Nephron (organoid): ENCODE measurements at regions not wholly inside any gene's neighbourhood (a gene's known extent, or its start where the extent isn't known, plus 50 kb on each side); places are given as distances from the start of the nearest gene placed in this dataset.
"Not testable (repeated sequence)": the region's sequence is repeated elsewhere in the genome, so short reads cannot be mapped to it uniquely, and the experiment has no call there.

ENCODE experiments used
- H3K27ac Mint-ChIP-seq, 3 experiments: 2 replicates each; pipeline ENCODE4 v1.8.0; 2020; ENCODE audit warnings: mixed read lengths in 3 of 3, mild to moderate bottlenecking in 2 of 3, moderate library complexity in 1 of 3
- H3K27me3 Mint-ChIP-seq: 2 replicates; pipeline ENCODE4 v1.8.0; 2021; ENCODE audit warnings: low read depth, mild to moderate bottlenecking, moderate library complexity, mixed read lengths
- H3K36me3 Mint-ChIP-seq: 2 replicates; pipeline ENCODE4 v1.8.0; 2020; ENCODE audit warnings: low read depth, mixed read lengths
- H3K4me1 Mint-ChIP-seq: 2 replicates; pipeline ENCODE4 v1.8.0; 2020; ENCODE audit warnings: mixed read lengths
- H3K4me3 Mint-ChIP-seq, 3 experiments: 2 replicates each; pipeline ENCODE4 v1.8.0; 2020; ENCODE audit warnings: mild to moderate bottlenecking in 3 of 3, mixed read lengths in 3 of 3, moderate library complexity in 2 of 3
- H3K9me3 Mint-ChIP-seq: 2 replicates; pipeline ENCODE4 v1.8.0; 2020; ENCODE audit warnings: mixed read lengths
- CTCF ChIP-seq, 3 experiments: fragments of 200-600 bp; sonication (generic); IDR thresholded peaks; one replicate each; pipeline ENCODE4 v1.5.0; 2021; ENCODE audit warnings: antibody characterized with exemption in 3 of 3; ENCODE audit not compliant: unreplicated experiment in 3 of 3

DNA sequence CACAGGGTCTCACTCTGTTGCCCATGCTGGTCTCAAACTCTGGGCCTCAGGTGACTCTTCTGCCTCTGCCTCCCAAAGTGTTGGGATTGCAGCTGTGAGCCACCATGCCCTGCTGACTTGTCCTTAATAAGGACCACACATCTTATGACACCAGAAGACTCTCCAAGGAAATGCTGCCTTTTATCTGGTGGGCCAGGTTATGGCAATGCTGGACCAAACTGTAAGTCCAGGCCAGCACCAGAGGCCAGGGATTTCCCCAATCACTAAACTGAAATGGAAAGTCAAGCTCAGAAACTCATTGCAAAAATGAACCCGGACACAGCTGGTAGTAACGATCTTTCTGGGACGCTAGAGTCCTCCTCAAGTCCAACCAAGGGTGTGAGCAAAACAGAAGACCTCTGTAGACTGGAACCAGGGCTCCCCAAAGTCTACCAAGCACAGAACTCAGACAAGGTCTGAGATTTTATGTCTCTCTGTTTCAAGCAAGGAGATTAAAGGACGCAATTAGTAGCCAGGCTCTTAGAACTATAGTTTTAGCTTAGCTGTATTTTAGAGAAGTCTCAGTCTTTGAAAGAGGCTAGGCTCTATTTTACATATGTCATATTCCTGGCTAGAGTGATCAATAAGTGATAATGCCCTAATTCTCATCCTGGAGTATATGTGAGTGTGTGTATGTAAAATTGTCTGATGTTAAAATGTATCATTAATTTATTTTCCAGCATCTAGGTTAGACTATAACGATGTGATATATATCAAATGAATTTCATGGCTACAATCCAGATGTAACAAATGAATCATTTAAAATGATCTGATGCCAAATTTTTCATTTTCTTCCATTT is 74.0 kb upstream of the ITGB1 start:
- H3K27ac Mint-ChIP-seq: peak overlapping the region; percentile 9 to 52 (median 9)
- peaks cover 6% of the 10 kb centered on the region for H3K4me1 Mint-ChIP-seq
- peak overlapping the region in 2 of 3 experiments; percentile 2 to 5 for H3K4me3 Mint-ChIP-seq
- no peaks in the 10 kb centered on the region for H3K36me3 Mint-ChIP-seq
- no peaks in the 10 kb centered on the region for H3K9me3 Mint-ChIP-seq
- TF ChIP-seq CTCF (IDR thresholded peaks at IDR 0.05; ENCODE audit: unreplicated experiment in 3 of 3): no peak
- no peaks in the 10 kb centered on the region for H3K27me3 Mint-ChIP-seq

DNA sequence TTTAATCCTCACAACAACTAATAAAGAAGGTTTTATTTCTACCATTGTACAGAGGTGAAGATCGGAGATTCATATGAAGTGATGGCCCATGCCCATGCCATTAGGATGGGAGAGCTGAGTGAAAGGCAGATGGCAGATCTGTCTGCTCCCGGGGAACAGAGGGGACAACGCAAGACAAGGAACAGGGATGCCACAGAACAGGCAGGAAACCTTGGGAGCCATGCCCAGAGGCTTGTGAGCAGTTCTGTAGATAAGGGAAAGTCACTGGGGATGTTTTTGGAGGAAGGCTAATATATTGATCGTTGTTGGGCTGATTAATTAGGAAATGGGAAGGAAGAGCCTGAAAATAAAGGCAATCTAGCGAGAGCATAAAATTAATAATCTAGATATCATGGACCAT is 73.1 kb upstream of the ITGB1 start:
- no peak for TF ChIP-seq CTCF (IDR thresholded peaks at IDR 0.05; ENCODE audit: unreplicated experiment in 3 of 3)
- no peaks in the 10 kb centered on the region for H3K27me3 Mint-ChIP-seq
- H3K27ac Mint-ChIP-seq: no peak overlapping the region
- no peaks in the 10 kb centered on the region for H3K36me3 Mint-ChIP-seq
- no peaks in the 10 kb centered on the region for H3K9me3 Mint-ChIP-seq
- H3K4me1 Mint-ChIP-seq: peaks cover 6% of the 10 kb centered on the region
- no peak overlapping the region for H3K4me3 Mint-ChIP-seq

- not testable (repeated sequence) for H3K27me3 Mint-ChIP-seq, H3K27ac Mint-ChIP-seq, H3K4me3 Mint-ChIP-seq, H3K4me1 Mint-ChIP-seq, H3K36me3 Mint-ChIP-seq, H3K9me3 Mint-ChIP-seq
Observed at GRCh38 chr10:33028515-33028914, 70.5 kb upstream of the ITGB1 start.

DNA sequence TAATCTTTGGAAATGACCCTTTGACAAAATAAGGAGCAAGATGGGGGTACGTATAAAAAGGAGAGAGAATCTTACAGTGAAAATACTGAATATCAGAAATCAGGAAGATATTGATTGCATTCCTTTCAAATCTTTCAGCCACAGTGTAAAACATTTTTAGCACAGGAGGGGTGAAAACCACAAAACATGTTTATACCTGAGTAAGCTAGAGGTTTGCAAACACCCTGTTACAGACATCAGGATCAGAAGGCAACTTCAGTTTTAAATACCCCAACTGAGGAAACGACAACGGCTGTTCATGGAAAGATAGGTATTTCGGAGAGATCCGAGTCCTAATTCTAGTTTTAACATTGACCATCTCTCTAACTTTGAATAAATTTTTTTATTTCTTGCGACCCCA is 69.1 kb upstream of the ITGB1 start:
- TF ChIP-seq CTCF (IDR thresholded peaks at IDR 0.05; ENCODE audit: unreplicated experiment in 3 of 3): no peak
- no peaks in the 10 kb centered on the region for H3K36me3 Mint-ChIP-seq
- H3K9me3 Mint-ChIP-seq: no peaks in the 10 kb centered on the region
- no peak overlapping the region for H3K4me3 Mint-ChIP-seq
- H3K27ac Mint-ChIP-seq: no peak overlapping the region
- H3K27me3 Mint-ChIP-seq: peaks cover 4% of the 10 kb centered on the region
- no peaks in the 10 kb centered on the region for H3K4me1 Mint-ChIP-seq

GRCh38 chr10:33026422-33026821 is 68.4 kb upstream of the ITGB1 start:
- Mint-ChIP-seq H3K27ac (no peak overlapping the region), H3K36me3 (no peaks in the 10 kb centered on the region), H3K27me3 (peaks cover 4% of the 10 kb centered on the region), H3K4me1 (no peaks in the 10 kb centered on the region), H3K4me3 (no peak overlapping the region), H3K9me3 (no peaks in the 10 kb centered on the region)
- TF ChIP-seq CTCF (IDR thresholded peaks at IDR 0.05; ENCODE audit: unreplicated experiment in 3 of 3): no peak

GRCh38 chr10:33025910-33026309 is 67.9 kb upstream of the ITGB1 start:
- Mint-ChIP-seq H3K4me3 (no peak overlapping the region), H3K4me1 (no peaks in the 10 kb centered on the region), H3K27ac (no peak overlapping the region), H3K36me3 (no peaks in the 10 kb centered on the region), H3K9me3 (no peaks in the 10 kb centered on the region), H3K27me3 (peaks cover 4% of the 10 kb centered on the region)
- TF ChIP-seq CTCF (IDR thresholded peaks at IDR 0.05; ENCODE audit: unreplicated experiment in 3 of 3): no peak
